ENCODE measurements at regions not wholly inside any gene's neighbourhood (a gene's known extent, or its start where the extent isn't known, plus 50 kb on each side); places are given as distances from the start of the nearest gene placed in this dataset.

DNA sequence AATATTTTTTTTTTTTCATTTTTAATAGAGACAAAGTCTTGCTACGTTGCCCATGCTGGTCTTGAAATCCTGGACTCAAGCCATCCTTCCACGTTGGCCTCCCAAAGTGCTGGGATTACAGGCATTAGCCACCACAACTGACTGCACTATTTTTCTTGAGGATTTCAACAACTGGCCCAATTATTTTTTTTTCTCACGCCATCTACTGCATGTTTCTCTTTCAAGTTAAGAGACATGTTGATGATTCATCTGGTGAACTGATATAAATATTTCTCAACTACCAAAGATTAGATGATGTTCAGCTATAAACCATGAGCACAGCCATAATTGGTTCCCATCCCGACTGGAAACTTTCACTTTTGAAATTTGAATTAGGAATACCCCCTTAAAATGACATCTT lies 688.4 kb upstream of the SYT4 start:
- POLR2A ChIA-PET, result no interaction called here
- TF ChIP-seq ZNF302 (tag by site-specific recombination; IDR thresholded peaks at IDR 0.05; ENCODE audit: low read depth), result no peak
- no peak for TF ChIP-seq ZNF670 (tag by site-specific recombination; IDR thresholded peaks at IDR 0.05; ENCODE audit: low read depth)
- no peak for TF ChIP-seq ZNF19 (tag by site-specific recombination; IDR thresholded peaks at IDR 0.05; ENCODE audit: low read depth)
- no peak for TF ChIP-seq ZNF311 (tag by site-specific recombination; IDR thresholded peaks at IDR 0.05; ENCODE audit: borderline replicate concordance)
- TF ChIP-seq ZBTB21 (tag by site-specific recombination; IDR thresholded peaks at IDR 0.05), result no peak
- TF ChIP-seq HIC1 (tag by site-specific recombination; IDR thresholded peaks at IDR 0.05), result no peak
- no peak for TF ChIP-seq REPIN1 (tag by site-specific recombination; IDR thresholded peaks at IDR 0.05; ENCODE audit: low read depth)
- no peak for TF ChIP-seq ZNF529 (tag by site-specific recombination; IDR thresholded peaks at IDR 0.05; ENCODE audit: insufficient replicate concordance)
- no peak for TF ChIP-seq ZNF433 (tag by site-specific recombination; IDR thresholded peaks at IDR 0.05; ENCODE audit: low read depth)
- TF ChIP-seq ZBTB20 (tag by site-specific recombination; IDR thresholded peaks at IDR 0.05), result no peak
- TF ChIP-seq SCRT2 (tag by site-specific recombination; IDR thresholded peaks at IDR 0.05), result no peak
- TF ChIP-seq INSM2 (tag by site-specific recombination; IDR thresholded peaks at IDR 0.05), result no peak
- TF ChIP-seq, protein P1, sequence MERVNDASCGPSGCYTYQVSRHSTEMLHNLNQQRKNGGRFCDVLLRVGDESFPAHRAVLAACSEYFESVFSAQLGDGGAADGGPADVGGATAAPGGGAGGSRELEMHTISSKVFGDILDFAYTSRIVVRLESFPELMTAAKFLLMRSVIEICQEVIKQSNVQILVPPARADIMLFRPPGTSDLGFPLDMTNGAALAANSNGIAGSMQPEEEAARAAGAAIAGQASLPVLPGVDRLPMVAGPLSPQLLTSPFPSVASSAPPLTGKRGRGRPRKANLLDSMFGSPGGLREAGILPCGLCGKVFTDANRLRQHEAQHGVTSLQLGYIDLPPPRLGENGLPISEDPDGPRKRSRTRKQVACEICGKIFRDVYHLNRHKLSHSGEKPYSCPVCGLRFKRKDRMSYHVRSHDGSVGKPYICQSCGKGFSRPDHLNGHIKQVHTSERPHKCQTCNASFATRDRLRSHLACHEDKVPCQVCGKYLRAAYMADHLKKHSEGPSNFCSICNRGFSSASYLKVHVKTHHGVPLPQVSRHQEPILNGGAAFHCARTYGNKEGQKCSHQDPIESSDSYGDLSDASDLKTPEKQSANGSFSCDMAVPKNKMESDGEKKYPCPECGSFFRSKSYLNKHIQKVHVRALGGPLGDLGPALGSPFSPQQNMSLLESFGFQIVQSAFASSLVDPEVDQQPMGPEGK (tag by site-specific recombination; IDR thresholded peaks at IDR 0.05), result no peak
- CTCF ChIA-PET, result no interaction called here
- no peak overlapping the region for H3K4me3 ChIP-seq (ENCODE audit: low read depth, low read length)
- no peak overlapping the region for H3K27ac ChIP-seq (ENCODE audit: extremely low read depth, low read depth, low read length)
- H3K9me3 ChIP-seq (ENCODE audit: control insufficient read depth, insufficient read depth, low read depth, low read length), result no peaks in the 10 kb centered on the region
- H3K4me1 ChIP-seq (ENCODE audit: control insufficient read depth, insufficient read depth, low read length), result no peaks in the 10 kb centered on the region
- H3K36me3 ChIP-seq (ENCODE audit: control insufficient read depth in 2 of 2, insufficient read depth in 1 of 2, low read length in 2 of 2), result no peaks in the 10 kb centered on the region

- Histone ChIP-seq H3K4me3 (ENCODE audit: low read depth, low read length) (no peak overlapping the region), H3K9me3 (ENCODE audit: control insufficient read depth, insufficient read depth, low read depth, low read length) (no peaks in the 10 kb centered on the region), H3K4me1 (ENCODE audit: control insufficient read depth, insufficient read depth, low read length) (no peaks in the 10 kb centered on the region), H3K36me3 (ENCODE audit: control insufficient read depth in 2 of 2, insufficient read depth in 1 of 2, low read length in 2 of 2) (no peaks in the 10 kb centered on the region), H3K27ac (ENCODE audit: extremely low read depth, low read depth, low read length) (no peak overlapping the region)
- TF ChIP-seq, protein P2, sequence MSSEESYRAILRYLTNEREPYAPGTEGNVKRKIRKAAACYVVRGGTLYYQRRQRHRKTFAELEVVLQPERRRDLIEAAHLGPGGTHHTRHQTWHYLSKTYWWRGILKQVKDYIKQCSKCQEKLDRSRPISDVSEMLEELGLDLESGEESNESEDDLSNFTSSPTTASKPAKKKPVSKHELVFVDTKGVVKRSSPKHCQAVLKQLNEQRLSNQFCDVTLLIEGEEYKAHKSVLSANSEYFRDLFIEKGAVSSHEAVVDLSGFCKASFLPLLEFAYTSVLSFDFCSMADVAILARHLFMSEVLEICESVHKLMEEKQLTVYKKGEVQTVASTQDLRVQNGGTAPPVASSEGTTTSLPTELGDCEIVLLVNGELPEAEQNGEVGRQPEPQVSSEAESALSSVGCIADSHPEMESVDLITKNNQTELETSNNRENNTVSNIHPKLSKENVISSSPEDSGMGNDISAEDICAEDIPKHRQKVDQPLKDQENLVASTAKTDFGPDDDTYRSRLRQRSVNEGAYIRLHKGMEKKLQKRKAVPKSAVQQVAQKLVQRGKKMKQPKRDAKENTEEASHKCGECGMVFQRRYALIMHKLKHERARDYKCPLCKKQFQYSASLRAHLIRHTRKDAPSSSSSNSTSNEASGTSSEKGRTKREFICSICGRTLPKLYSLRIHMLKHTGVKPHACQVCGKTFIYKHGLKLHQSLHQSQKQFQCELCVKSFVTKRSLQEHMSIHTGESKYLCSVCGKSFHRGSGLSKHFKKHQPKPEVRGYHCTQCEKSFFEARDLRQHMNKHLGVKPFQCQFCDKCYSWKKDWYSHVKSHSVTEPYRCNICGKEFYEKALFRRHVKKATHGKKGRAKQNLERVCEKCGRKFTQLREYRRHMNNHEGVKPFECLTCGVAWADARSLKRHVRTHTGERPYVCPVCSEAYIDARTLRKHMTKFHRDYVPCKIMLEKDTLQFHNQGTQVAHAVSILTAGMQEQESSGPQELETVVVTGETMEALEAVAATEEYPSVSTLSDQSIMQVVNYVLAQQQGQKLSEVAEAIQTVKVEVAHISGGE (tag by site-specific recombination; conservative IDR thresholded peaks at IDR 0.05; ENCODE audit: low read depth), result no peak
- no peak for TF ChIP-seq ZNF610 (tag by site-specific recombination; IDR thresholded peaks at IDR 0.05; ENCODE audit: borderline replicate concordance)
- ChIA-PET POLR2A (no interaction called here), CTCF (interaction anchor here (0.6 kb wide), 1 partner anchor 14 kb away, joined by 3 read pairs; no protein-coding TSS in a partner anchor)
These were observed 693.4 kb upstream of the SYT4 start for GRCh38 chr18:43970656-43971055.

Data from HEK293 (cell line).